ENCODE measurements at regions not wholly inside any gene's neighbourhood (a gene's known extent, or its start where the extent isn't known, plus 50 kb on each side); places are given as distances from the start of the nearest gene placed in this dataset.

DNA sequence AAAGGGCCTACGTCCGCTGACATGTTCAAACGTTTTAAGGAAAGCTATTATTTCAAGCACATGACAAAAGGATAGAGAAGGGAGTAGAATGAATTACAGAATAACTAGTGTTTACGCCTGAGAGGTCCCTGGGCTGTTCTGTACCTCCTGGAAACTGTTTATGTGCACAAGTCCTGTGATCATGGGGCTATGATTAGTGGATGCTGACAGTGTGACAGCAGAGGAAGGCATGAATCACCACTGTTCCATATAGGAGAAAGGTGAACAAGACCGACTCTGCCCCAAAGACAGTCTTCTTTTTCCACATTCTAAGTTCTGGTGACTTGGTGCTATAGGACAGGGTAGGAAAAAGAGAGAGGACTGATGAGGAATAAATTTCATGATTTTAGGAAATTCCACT, 249.2 kb upstream of the PRDM1 start:
- intact Hi-C loops (cut with micrococcal nuclease), result no loop called here

DNA sequence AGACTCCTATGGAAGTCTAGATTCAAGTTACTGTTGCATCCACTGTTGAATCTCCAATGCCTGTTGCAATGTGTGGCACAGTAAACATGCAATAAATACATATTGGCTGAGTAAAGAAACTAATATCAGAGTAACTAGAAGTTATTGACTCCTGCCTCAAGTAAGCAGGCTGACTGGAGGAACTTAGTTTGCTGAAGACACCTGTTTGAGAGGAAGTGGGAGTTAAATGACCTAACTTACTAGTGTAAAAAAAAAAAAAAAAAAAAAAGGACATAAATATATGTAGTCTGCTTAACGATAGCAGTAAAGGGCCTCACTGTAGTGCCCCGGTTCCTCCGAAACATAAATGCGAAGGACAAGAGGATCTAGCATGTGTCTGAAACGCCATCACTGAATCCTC, 249.8 kb upstream of the PRDM1 start:
- Mint-ChIP-seq H3K4me3 (ENCODE audit: low read depth) (no peak overlapping the region), H3K27ac (no peak overlapping the region), H3K36me3 (ENCODE audit: low read depth) (no peaks in the 10 kb centered on the region), H3K9me3 (no peaks in the 10 kb centered on the region), H3K27me3 (ENCODE audit: low read depth) (no peaks in the 10 kb centered on the region), H3K4me1 (ENCODE audit: low read depth) (peaks cover 16% of the 10 kb centered on the region)
- intact Hi-C loops (cut with micrococcal nuclease), result no loop called here
- no peak for DNase-seq (ENCODE audit: low spot score)

More for the DNA sequence above, 249.2 kb upstream of the PRDM1 start:
- H3K4me1 Mint-ChIP-seq (ENCODE audit: low read depth), result peaks cover 12% of the 10 kb centered on the region
- no peak for DNase-seq (ENCODE audit: low spot score)
- H3K36me3 Mint-ChIP-seq (ENCODE audit: low read depth), result no peaks in the 10 kb centered on the region
- H3K4me3 Mint-ChIP-seq (ENCODE audit: low read depth), result no peak overlapping the region
- H3K27ac Mint-ChIP-seq, result no peak overlapping the region
- H3K27me3 Mint-ChIP-seq (ENCODE audit: low read depth), result no peaks in the 10 kb centered on the region
- H3K9me3 Mint-ChIP-seq, result no peaks in the 10 kb centered on the region

DNA sequence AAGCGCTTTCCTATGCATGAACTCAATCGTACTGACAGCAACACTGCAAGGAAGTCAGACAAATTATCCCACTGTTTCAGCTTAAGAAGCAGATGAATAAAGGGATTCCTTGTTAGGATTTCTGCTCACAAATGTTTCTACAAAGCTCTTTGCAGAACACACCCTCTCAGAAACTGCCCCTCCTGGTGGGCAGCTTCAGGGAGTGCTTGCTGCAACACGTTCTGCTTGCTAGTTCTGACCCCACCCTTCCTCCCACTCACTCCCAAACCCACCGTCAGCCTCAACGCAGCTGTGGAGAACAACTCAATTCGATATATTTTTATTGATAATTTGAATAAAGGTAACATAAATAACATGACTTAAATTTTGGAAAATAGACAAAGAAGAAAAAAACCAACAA, 250.8 kb upstream of the PRDM1 start:
- H3K9me3 Mint-ChIP-seq, result no peaks in the 10 kb centered on the region
- no peak for DNase-seq (ENCODE audit: low spot score)

DNA sequence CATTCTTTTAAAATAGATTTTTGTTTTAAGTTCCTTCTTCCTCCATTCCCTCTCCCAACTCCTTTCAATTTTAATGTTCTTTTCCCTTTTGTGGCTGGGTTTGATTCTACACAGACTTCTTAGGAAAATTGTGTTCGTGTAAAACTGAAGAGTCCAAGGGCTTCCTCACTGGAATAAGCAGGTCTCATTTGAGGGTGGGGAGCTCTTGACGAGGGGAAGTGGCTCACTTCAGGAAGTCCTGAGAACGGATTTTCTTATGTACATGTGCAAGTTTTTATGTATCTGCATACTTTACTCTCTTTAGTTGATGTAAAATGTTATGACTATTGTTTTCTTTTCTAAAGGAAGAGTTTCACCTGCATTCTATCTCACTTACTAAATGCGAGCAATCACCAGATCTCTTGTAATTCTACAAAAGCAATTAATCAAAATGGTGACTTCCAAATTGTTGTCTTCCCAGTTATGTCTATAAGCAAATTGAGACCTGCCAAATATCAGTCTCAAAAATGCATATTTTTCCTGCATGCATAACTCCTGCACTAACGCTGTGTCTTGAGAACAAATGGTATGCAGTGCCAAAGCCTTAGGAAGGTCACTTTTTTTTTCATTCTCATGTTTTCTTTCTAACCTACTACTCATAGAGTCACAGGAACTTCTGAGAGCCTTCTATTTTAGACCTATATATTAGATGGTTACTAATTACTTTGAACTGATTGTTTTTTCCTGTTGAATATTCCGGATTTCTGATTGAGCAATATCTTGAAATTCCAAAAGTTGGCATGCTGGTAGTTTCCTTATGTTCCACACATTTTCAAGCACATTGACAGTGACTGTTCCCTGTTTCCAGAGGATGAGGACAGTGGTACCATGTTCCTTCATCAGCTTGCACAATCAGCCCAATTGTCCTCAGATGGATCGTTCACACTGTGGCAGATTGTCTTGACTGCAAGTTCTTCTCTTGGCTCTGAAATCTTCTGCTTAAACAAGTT, 251.9 kb upstream of the PRDM1 start:
- Mint-ChIP-seq H3K9me3 (no peaks in the 10 kb centered on the region), H3K36me3 (ENCODE audit: low read depth) (no peaks in the 10 kb centered on the region), H3K4me1 (ENCODE audit: low read depth) (peaks cover 17% of the 10 kb centered on the region), H3K27me3 (ENCODE audit: low read depth) (no peaks in the 10 kb centered on the region), H3K27ac (no peak overlapping the region), H3K4me3 (ENCODE audit: low read depth) (no peak overlapping the region)
- intact Hi-C loops (cut with micrococcal nuclease), result no loop called here
- no peak for DNase-seq (ENCODE audit: low spot score)

More for the DNA sequence above, 250.8 kb upstream of the PRDM1 start:
- intact Hi-C loops (cut with micrococcal nuclease), result no loop called here
- H3K4me1 Mint-ChIP-seq (ENCODE audit: low read depth), result peaks cover 17% of the 10 kb centered on the region
- no peaks in the 10 kb centered on the region for H3K27me3 Mint-ChIP-seq (ENCODE audit: low read depth)
- H3K4me3 Mint-ChIP-seq (ENCODE audit: low read depth), result no peak overlapping the region
- H3K36me3 Mint-ChIP-seq (ENCODE audit: low read depth), result no peaks in the 10 kb centered on the region
- H3K27ac Mint-ChIP-seq, result no peak overlapping the region

DNA sequence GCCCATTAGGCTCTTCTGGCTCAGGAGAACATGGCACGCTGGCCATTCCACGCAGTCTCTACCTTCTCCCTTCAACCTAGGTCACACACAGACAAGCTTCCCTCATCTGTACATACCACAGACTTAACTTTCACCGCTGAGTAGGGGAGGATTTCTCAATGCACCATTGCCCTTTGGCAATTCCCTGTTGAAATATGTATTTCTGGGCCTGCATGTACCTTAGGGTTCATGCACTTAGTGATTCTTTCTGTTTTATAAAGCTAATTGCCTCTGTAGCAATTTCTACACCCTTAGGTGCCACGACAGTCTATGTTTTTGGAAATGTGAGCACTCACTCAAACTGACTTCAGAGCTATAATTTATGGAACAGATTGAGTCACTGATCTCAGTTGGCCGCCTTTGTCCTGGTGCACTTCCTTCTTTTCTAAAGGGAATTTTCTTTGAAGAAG, 253.8 kb upstream of the PRDM1 start:
- H3K27me3 Mint-ChIP-seq (ENCODE audit: low read depth), result no peaks in the 10 kb centered on the region
- no peak for DNase-seq (ENCODE audit: low spot score)
- no peak overlapping the region for H3K27ac Mint-ChIP-seq
- intact Hi-C loops (cut with micrococcal nuclease), result no loop called here
- H3K9me3 Mint-ChIP-seq, result peaks cover 7% of the 10 kb centered on the region
- H3K36me3 Mint-ChIP-seq (ENCODE audit: low read depth), result peaks cover 3% of the 10 kb centered on the region
- no peak overlapping the region for H3K4me3 Mint-ChIP-seq (ENCODE audit: low read depth)
- H3K4me1 Mint-ChIP-seq (ENCODE audit: low read depth), result peaks cover 17% of the 10 kb centered on the region

DNA sequence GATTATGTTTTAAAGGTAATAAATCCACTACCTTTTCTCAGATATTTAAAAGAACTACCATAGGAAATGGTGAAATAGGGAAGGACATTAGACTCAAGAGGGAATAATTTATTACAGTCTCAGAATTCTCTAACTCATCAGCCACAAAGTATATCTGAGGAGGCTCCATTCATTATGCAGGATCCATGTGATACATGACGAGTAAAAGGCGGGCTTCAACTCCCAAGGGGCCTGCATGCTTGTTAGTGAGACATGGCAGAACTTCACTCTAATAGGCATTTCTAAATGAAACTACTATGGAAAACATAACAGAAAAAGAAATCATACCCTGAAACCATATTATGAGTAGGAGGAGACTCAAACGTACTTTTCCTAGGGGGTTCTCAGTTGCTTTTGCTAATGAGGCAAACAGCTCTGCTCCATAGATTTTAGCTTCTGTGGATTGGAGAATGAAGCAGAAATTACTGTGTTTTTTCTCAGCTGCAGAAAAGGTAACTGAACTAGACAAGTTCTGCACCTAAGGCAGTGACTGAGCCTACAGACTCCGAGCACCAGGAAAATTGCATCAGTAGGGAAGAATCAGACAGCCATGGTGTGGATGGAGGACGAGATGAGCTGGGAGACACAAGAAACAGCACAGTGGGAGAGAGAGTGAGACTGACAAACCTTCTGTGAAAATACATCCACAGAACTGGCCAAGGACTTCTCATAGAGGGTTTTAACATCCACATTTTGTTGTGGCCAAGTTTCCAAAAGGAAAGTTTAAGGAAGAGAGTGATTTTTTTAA, 254.6 kb upstream of the PRDM1 start:
- H3K27ac Mint-ChIP-seq, result no peak overlapping the region

DNA sequence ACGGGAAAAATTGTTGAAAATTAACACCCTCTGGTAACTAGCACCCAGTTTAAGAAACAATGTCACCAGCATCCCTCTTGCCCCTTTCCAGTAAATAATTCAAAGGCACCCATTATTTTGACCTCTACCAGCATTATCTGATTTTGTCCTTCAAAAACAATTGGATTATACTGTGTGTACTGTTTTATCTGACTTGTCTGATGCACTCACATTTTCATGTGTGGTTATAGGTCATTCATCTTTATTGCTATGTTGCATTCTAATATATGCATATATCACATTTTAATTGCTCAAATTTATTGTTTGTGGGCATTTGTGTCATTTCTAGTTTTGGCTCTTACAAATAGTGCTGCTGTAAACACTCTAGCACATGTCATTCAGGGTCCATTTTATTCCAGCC, 260.9 kb upstream of the PRDM1 start:
- no peak for DNase-seq (ENCODE audit: low spot score)
- intact Hi-C loops (cut with micrococcal nuclease), result no loop called here
- Mint-ChIP-seq H3K36me3 (ENCODE audit: low read depth) (peaks cover 23% of the 10 kb centered on the region), H3K9me3 (peaks cover 42% of the 10 kb centered on the region), H3K27ac (no peak overlapping the region), H3K27me3 (ENCODE audit: low read depth) (no peaks in the 10 kb centered on the region), H3K4me3 (ENCODE audit: low read depth) (no peak overlapping the region), H3K4me1 (ENCODE audit: low read depth) (peaks cover 10% of the 10 kb centered on the region)

More for the DNA sequence above, 254.6 kb upstream of the PRDM1 start:
- peaks cover 15% of the 10 kb centered on the region for H3K9me3 Mint-ChIP-seq
- H3K4me3 Mint-ChIP-seq (ENCODE audit: low read depth), result no peak overlapping the region
- H3K36me3 Mint-ChIP-seq (ENCODE audit: low read depth), result peaks cover 6% of the 10 kb centered on the region
- H3K27me3 Mint-ChIP-seq (ENCODE audit: low read depth), result no peaks in the 10 kb centered on the region
- DNase-seq (ENCODE audit: low spot score), result no peak
- H3K4me1 Mint-ChIP-seq (ENCODE audit: low read depth), result peaks cover 17% of the 10 kb centered on the region
- intact Hi-C loops (cut with micrococcal nuclease), result no loop called here

DNA sequence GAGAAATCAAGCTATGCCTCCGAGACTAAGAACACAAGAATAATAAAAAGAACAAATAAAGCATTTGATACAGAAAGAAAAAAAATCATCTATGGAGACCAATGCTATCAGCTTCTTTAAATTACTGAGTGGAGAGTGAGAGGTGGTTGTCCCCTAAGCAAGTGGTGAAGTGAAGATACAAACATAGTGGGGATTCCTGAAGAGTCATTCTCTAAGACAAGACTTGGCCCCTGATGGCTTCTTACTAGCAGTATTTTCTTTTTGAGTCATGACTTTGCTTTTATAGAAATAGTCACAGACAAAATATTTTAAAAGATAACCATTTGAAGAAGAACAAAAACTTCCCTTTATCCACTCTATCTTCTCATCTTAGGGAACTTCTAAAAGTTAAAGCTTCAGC, 261.4 kb upstream of the PRDM1 start:
- H3K27ac Mint-ChIP-seq, result no peak overlapping the region
- H3K36me3 Mint-ChIP-seq (ENCODE audit: low read depth), result peaks cover 26% of the 10 kb centered on the region
- peaks cover 46% of the 10 kb centered on the region for H3K9me3 Mint-ChIP-seq
- no peaks in the 10 kb centered on the region for H3K27me3 Mint-ChIP-seq (ENCODE audit: low read depth)
- intact Hi-C loops (cut with micrococcal nuclease), result no loop called here
- no peak overlapping the region for H3K4me3 Mint-ChIP-seq (ENCODE audit: low read depth)
- DNase-seq (ENCODE audit: low spot score), result no peak
- peaks cover 10% of the 10 kb centered on the region for H3K4me1 Mint-ChIP-seq (ENCODE audit: low read depth)

DNA sequence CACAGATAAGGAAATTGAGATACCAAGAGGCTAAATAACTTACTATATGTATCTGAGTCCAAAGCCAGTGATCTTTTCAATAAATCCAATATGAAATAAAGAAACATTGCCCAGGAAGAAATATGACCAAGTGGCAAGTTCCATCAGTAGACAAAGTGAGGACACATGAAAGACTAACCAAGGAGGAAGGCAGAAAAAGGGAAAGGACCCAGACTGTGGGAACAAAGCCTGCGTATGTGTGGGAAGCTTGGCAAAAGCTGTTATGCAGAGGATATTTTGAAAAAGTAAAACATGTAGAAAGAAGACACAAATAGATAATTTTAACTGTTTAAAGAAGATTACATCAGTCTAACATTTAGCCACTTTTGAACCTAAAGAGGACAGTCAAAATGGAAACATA, 264.4 kb upstream of the PRDM1 start:
- Mint-ChIP-seq H3K36me3 (ENCODE audit: low read depth) (peaks cover 35% of the 10 kb centered on the region), H3K9me3 (peaks cover 39% of the 10 kb centered on the region), H3K27me3 (ENCODE audit: low read depth) (no peaks in the 10 kb centered on the region), H3K4me1 (ENCODE audit: low read depth) (peaks cover 14% of the 10 kb centered on the region), H3K27ac (no peak overlapping the region), H3K4me3 (ENCODE audit: low read depth) (no peak overlapping the region)
- DNase-seq (ENCODE audit: low spot score), result no peak
- intact Hi-C loops (cut with micrococcal nuclease), result no loop called here

DNA sequence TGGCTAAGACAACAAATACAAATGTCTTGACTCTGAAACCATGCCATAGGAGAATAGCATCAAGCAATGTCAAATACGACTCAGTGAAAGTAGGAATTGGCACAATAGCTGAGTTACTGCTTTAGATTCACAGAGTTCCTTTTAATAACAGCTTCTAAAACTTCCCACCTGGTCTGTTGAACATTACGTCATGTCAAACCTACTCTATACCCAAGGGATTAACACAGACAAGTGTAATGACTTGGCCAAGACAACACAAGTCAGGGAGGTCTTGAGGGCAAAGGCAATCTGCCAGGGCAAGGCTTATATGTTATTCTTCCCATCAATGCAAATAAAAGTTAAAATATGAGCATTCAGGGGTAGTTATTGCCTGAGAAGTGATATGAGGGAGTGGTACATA, 265.1 kb upstream of the PRDM1 start:
- Mint-ChIP-seq H3K4me1 (ENCODE audit: low read depth) (peaks cover 22% of the 10 kb centered on the region), H3K27ac (no peak overlapping the region), H3K9me3 (peaks cover 35% of the 10 kb centered on the region), H3K27me3 (ENCODE audit: low read depth) (no peaks in the 10 kb centered on the region), H3K36me3 (ENCODE audit: low read depth) (peaks cover 29% of the 10 kb centered on the region), H3K4me3 (ENCODE audit: low read depth) (no peak overlapping the region)
- intact Hi-C loops (cut with micrococcal nuclease), result no loop called here
- no peak for DNase-seq (ENCODE audit: low spot score)

DNA sequence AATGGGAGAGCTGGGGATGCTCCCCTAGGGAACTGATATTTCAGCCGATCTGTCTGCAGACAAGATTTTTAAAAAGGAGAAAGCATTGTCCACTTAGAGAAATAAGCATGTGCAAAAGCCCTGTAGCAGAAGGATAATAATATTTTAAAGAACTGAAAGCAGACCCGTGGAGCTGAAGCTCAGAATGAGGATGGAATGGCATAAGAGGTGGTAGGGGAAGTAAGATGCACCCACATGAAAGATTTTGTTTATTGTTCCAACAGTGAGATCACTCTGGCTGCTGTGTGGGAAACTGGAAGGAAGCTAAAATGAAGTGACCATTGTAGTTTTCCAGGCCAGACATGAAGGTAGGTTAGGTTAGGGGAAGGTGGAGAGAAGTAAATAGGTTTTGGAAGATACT, 266.4 kb upstream of the PRDM1 start:
- peaks cover 30% of the 10 kb centered on the region for H3K4me1 Mint-ChIP-seq (ENCODE audit: low read depth)
- intact Hi-C loops (cut with micrococcal nuclease), result no loop called here
- H3K9me3 Mint-ChIP-seq, result peaks cover 35% of the 10 kb centered on the region
- H3K36me3 Mint-ChIP-seq (ENCODE audit: low read depth), result peaks cover 29% of the 10 kb centered on the region
- DNase-seq (ENCODE audit: low spot score), result no peak
- H3K27me3 Mint-ChIP-seq (ENCODE audit: low read depth), result no peaks in the 10 kb centered on the region
- H3K27ac Mint-ChIP-seq, result no peak overlapping the region
- H3K4me3 Mint-ChIP-seq (ENCODE audit: low read depth), result no peak overlapping the region

DNA sequence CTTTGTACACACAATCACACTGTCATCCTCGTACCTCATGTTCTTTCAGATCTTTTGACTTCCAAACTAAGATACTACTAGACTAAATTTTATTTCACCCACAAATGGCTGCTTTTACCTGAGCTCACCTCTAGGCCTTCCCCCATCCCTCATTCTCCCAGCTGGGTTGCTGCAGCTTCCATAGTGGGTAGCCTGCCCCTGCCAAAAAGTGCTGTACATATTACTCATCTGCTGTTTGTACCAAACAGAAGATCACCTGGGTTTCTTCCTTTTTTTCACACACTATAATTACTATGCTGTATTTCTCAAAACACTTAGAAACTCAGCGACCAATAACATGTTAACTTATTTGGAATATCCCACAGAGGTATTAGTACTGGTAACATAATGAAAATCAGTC, 267.6 kb upstream of the PRDM1 start:
- intact Hi-C loops (cut with micrococcal nuclease), result no loop called here
- no peak for DNase-seq (ENCODE audit: low spot score)
- Mint-ChIP-seq H3K27me3 (ENCODE audit: low read depth) (no peaks in the 10 kb centered on the region), H3K27ac (no peak overlapping the region), H3K36me3 (ENCODE audit: low read depth) (peaks cover 29% of the 10 kb centered on the region), H3K4me1 (ENCODE audit: low read depth) (peaks cover 39% of the 10 kb centered on the region), H3K4me3 (ENCODE audit: low read depth) (no peak overlapping the region), H3K9me3 (peaks cover 35% of the 10 kb centered on the region)

DNA sequence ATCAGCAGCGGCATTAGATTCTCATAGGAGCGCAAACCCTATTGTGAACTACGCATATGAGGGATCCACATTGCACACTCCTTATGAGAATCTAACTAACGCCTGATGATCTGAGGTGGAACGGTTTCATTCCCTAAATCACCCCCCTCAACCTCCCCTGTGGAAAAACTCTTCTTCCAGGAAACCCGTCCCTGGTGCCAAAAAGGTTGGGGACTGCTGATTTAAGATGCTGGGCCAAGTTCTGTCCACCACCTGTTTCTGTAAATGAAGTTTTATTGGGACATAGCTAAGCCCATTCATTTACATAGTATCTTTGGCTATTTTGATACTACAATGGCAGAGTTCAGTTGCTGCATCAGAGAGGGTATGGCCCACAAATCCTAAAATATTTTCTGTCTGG, 268.2 kb upstream of the PRDM1 start:
- no peak for DNase-seq (ENCODE audit: low spot score)
- intact Hi-C loops (cut with micrococcal nuclease), result no loop called here
- Mint-ChIP-seq H3K36me3 (ENCODE audit: low read depth) (peaks cover 26% of the 10 kb centered on the region), H3K27me3 (ENCODE audit: low read depth) (no peaks in the 10 kb centered on the region), H3K9me3 (peaks cover 32% of the 10 kb centered on the region), H3K4me3 (ENCODE audit: low read depth) (no peak overlapping the region), H3K27ac (no peak overlapping the region), H3K4me1 (ENCODE audit: low read depth) (peaks cover 42% of the 10 kb centered on the region)

All from activated T-helper 2 cell treated with anti-CD3 and anti-CD28 coated beads, Interferon-gamma antibody, Interleukin-2, Interleukin-4, amounts not matched to agents 10 μg/mL and 5 μg/mL and 100 μg/mL, durations not matched to agents 14 hours and 24 hours and 36 hours (primary cell).